Tibial nerve (tissue), 3 donors: ENCODE measurements at regions not wholly inside any gene's neighbourhood (a gene's known extent, or its start where the extent isn't known, plus 50 kb on each side); places are given as distances from the start of the nearest gene placed in this dataset.

Source experiments
- CTCF ChIP-seq, 5 experiments: fragments of 200-600 bp in 3 of 5; fragments of 450-650 bp in 2 of 5; sonication (generic) in 3 of 5; IDR thresholded peaks; one replicate each; pipeline ENCODE4 v1.5.1; 2016 to 2019; ENCODE audit warnings: antibody characterized with exemption in 5 of 5, mild to moderate bottlenecking in 3 of 5, moderate library complexity in 2 of 5
- POLR2A ChIP-seq, 2 donors: fragments of 450-650 bp; IDR thresholded peaks; one replicate each; pipeline ENCODE4 v1.6.1; 2017; ENCODE audit warnings: antibody characterized with exemption in 2 of 2, mild to moderate bottlenecking in 2 of 2, moderate library complexity in 2 of 2

GRCh38 chr14:48575772-48576171 is 900.4 kb upstream of the MDGA2 start:
- no peak for TF ChIP-seq CTCF (IDR thresholded peaks at IDR 0.05)
- TF ChIP-seq POLR2A (IDR thresholded peaks at IDR 0.05), result no peak
